B cell (primary cell): ENCODE measurements at regions not wholly inside any gene's neighbourhood (a gene's known extent, or its start where the extent isn't known, plus 50 kb on each side); places are given as distances from the start of the nearest gene placed in this dataset.

ENCODE experiments used
- ATAC-seq: fragments of 200-7000 bp; cut with Tn5 transposase; one replicate; pipeline ENCODE4 v1.10.0; 2021; ENCODE audit warnings: low read depth, mild to moderate bottlenecking, moderate number of reproducible peaks, moderate library complexity
- CTCF ChIA-PET: fragments of 350-600 bp; sonication (Branson Sonifier 250); formaldehyde crosslinking; loops from one replicate; lab custom pipeline; 2021; ENCODE audit warnings: antibody characterized with exemption, inconsistent platforms; lab: Charles Lee
- POLR2A ChIA-PET: fragments of 350-600 bp; sonication (Branson Sonifier 250); formaldehyde crosslinking; loops from one replicate; lab custom pipeline; 2021; ENCODE audit warnings: antibody characterized with exemption; lab: Charles Lee
- DNase-seq: peaks from one replicate; pipeline ENCODE4 v3.0.0; 2013
- H2AFZ ChIP-seq: 2 replicates; pipeline ENCODE4 v1.6.1; 2012; ENCODE audit warnings: mild to moderate bottlenecking, low read depth, low read length; ENCODE audit not compliant: insufficient read depth, poor library complexity, severe bottlenecking
- H3K27ac ChIP-seq, 2 donors: 1 replicate in 1 of 2; 2 replicates in 1 of 2; pipeline ENCODE4 v1.5.1; 2012 to 2013; ENCODE audit warnings: low read length in 2 of 2, mild to moderate bottlenecking in 2 of 2, moderate library complexity in 1 of 2
- H3K27me3 ChIP-seq, 4 experiments: fragments of 200-600 bp in 1 of 4; sonication (generic) in 1 of 4; replicated peaks in 1 of 4; 1 replicate in 2 of 4; 2 replicates in 2 of 4; pipeline versions ENCODE4 v1.6.1 to v1.7.0; 2013 to 2016; ENCODE audit warnings: low read length in 3 of 4, mild to moderate bottlenecking in 2 of 4, mixed read lengths in 1 of 4, moderate library complexity in 1 of 4; ENCODE audit not compliant: insufficient read depth in 4 of 4, control insufficient read depth in 3 of 4; ENCODE audit errors: control extremely low read depth in 1 of 4
- H3K36me3 ChIP-seq, 2 experiments: replicated peaks in 1 of 2; 1 replicate in 1 of 2; 2 replicates in 1 of 2; pipeline versions ENCODE4 v1.6.1 to v1.7.1; 2013; ENCODE audit warnings: low read length in 1 of 2; ENCODE audit not compliant: insufficient read depth in 2 of 2, control insufficient read depth in 1 of 2; ENCODE audit errors: control extremely low read depth in 1 of 2, extremely low read depth in 1 of 2
- H3K4me1 ChIP-seq, 2 donors: fragments of 200-600 bp in 1 of 2; sonication (generic) in 1 of 2; 1 replicate in 1 of 2; 2 replicates in 1 of 2; pipeline versions ENCODE4 v1.5.1 to v1.6.1; 2013 to 2017; ENCODE audit warnings: low read length in 2 of 2; ENCODE audit not compliant: control insufficient read depth in 2 of 2, insufficient read depth in 2 of 2
- H3K4me2 ChIP-seq: replicated peaks from 2 replicates; pipeline ENCODE3; 2012; ENCODE audit warnings: mild to moderate bottlenecking, low read depth, low read length; ENCODE audit not compliant: poor library complexity, severe bottlenecking
- H3K4me3 ChIP-seq, 5 experiments: fragments of 200-600 bp in 1 of 5; sonication (generic) in 1 of 5; 1 replicate in 3 of 5; 2 replicates in 2 of 5; pipeline versions ENCODE4 v1.5.1 to v1.7.0; 2011 to 2016; ENCODE audit warnings: low read length in 4 of 5, mild to moderate bottlenecking in 4 of 5, low read depth in 2 of 5, control low read depth in 1 of 5, moderate library complexity in 1 of 5; ENCODE audit not compliant: insufficient read depth in 1 of 5; ENCODE audit errors: control extremely low read depth in 1 of 5, extremely low read depth in 1 of 5
- H3K79me2 ChIP-seq: fragments of 200-600 bp; sonication (generic); one replicate; pipeline ENCODE4 v1.6.0; 2016; ENCODE audit warnings: low read length; ENCODE audit not compliant: control insufficient read depth, insufficient read depth
- H3K9ac ChIP-seq: fragments of 200-600 bp; sonication (generic); 2 replicates; pipeline ENCODE4 v1.6.1; 2017; ENCODE audit warnings: mild to moderate bottlenecking, low read length, moderate library complexity
- H3K9me3 ChIP-seq, 3 donors: one replicate each; pipeline versions ENCODE4 v1.6.1 to v1.7.1; 2013; ENCODE audit warnings: low read length in 2 of 3; ENCODE audit not compliant: control insufficient read depth in 2 of 3, insufficient read depth in 1 of 3; ENCODE audit errors: control extremely low read depth in 1 of 3
- H4K20me1 ChIP-seq: 2 replicates; pipeline ENCODE4 v1.6.0; 2012; ENCODE audit warnings: mild to moderate bottlenecking, low read length; ENCODE audit not compliant: insufficient read depth, control insufficient read depth, poor library complexity, severe bottlenecking
- H3K27ac Mint-ChIP-seq: one replicate; pipeline ENCODE4 v1.8.0; 2021; ENCODE audit warnings: mixed read lengths
- H3K27me3 Mint-ChIP-seq: one replicate; pipeline ENCODE4 v1.8.0; 2021; ENCODE audit warnings: mixed read lengths
- H3K4me1 Mint-ChIP-seq: one replicate; pipeline ENCODE4 v1.8.0; 2021; ENCODE audit warnings: mixed read lengths
- H3K4me3 Mint-ChIP-seq: one replicate; pipeline ENCODE4 v1.8.0; 2021; ENCODE audit warnings: mixed read lengths
- H3K9me3 Mint-ChIP-seq: one replicate; pipeline ENCODE4 v1.8.0; 2022; ENCODE audit warnings: mixed read lengths; ENCODE audit not compliant: insufficient read depth
- CTCF ChIP-seq: fragments of 200-600 bp; IDR thresholded peaks from one replicate; pipeline ENCODE4 v1.8.0; 2022; ENCODE audit warnings: antibody characterized with exemption, mild to moderate bottlenecking
- EZH2 ChIP-seq: IDR thresholded peaks from 2 replicates; pipeline ENCODE4 v1.6.1; 2012; ENCODE audit warnings: borderline replicate concordance, low read depth, mild to moderate bottlenecking, moderate library complexity, low read length; ENCODE audit not compliant: insufficient read depth, poor library complexity, severe bottlenecking
- WGBS: methylation state at CpG from one replicate; pipeline ENCODE4 v1.1.5; 2013; ENCODE audit warnings: missing lambda C conversion rate; ENCODE audit not compliant: insufficient coverage; 5-methylcytosine and 5-hydroxymethylcytosine counted together
- intact Hi-C: fragments of 100-400 bp; cut with micrococcal nuclease; formaldehyde crosslinking; loops from one replicate; pipeline ENCODE4 v1.10.0; 2022

- Mint-ChIP-seq H3K9me3 (peaks cover 3% of the 10 kb centered on the region), H3K4me1 (no peaks in the 10 kb centered on the region), H3K4me3 (no peak overlapping the region), H3K27me3 (peaks cover 4% of the 10 kb centered on the region), H3K27ac (no peak overlapping the region)
- Histone ChIP-seq H3K9me3 (peaks cover 0 to 1% (median 0%) of the 10 kb centered on the region in 3 donors), H3K27ac (no peak overlapping the region), H3K4me1 (no peaks in the 10 kb centered on the region), H3K79me2 (no peaks in the 10 kb centered on the region), H3K36me3 (no peaks in the 10 kb centered on the region), H3K27me3 (no peaks in the 10 kb centered on the region), H3K4me2 (no peak overlapping the region), H2AFZ (no peak overlapping the region), H4K20me1 (no peaks in the 10 kb centered on the region), H3K4me3 (no peak overlapping the region), H3K9ac (no peak overlapping the region)
- intact Hi-C loops: no loop called here
- no peak for DNase-seq
- ChIA-PET CTCF (no interaction called here), POLR2A (no interaction called here)
- no peak for ATAC-seq
- TF ChIP-seq EZH2 (no peak), CTCF (no peak)
Observed at GRCh38 chr1:218617986-218618385, 272.9 kb downstream of the TGFB2 start.

DNA sequence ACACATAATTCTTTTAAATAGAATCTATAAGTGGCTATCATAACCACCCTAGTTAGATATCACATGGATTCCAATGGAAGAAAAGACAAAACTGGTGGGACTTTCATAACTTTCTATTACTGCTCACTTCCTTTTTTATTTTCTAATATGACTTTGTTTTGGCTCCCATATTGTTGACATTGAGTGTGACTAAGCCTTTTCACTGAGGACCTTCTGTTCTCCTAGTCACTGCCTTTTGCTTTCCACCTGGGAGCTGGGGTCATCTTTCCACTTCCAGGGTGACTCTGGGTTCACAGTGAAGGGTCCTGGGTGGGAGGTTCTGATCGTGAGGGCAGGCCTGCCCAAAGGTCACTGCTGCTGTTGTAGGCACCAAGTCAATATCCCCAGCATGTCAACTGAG lies 275.8 kb downstream of the TGFB2 start:
- Histone ChIP-seq H3K9me3 (no peaks in the 10 kb centered on the region), H3K4me2 (no peak overlapping the region), H3K79me2 (no peaks in the 10 kb centered on the region), H4K20me1 (no peaks in the 10 kb centered on the region), H3K4me3 (no peak overlapping the region), H3K9ac (no peak overlapping the region), H2AFZ (no peak overlapping the region), H3K36me3 (no peaks in the 10 kb centered on the region), H3K27ac (no peak overlapping the region), H3K27me3 (no peaks in the 10 kb centered on the region), H3K4me1 (no peaks in the 10 kb centered on the region)
- DNase-seq: no peak
- no peak for TF ChIP-seq EZH2
- no peak for TF ChIP-seq CTCF
- Mint-ChIP-seq H3K4me3 (no peak overlapping the region), H3K27ac (no peak overlapping the region), H3K4me1 (no peaks in the 10 kb centered on the region), H3K27me3 (peaks cover 6% of the 10 kb centered on the region), H3K9me3 (no peaks in the 10 kb centered on the region)
- ATAC-seq: no peak
- intact Hi-C loops: no loop called here
- WGBS: no CpG with 5 or more reads among the region's 1 CpG
- ChIA-PET POLR2A (no interaction called here), CTCF (no interaction called here)
